Endothelial cell (in vitro differentiated cells): ENCODE measurements at regions not wholly inside any gene's neighbourhood (a gene's known extent, or its start where the extent isn't known, plus 50 kb on each side); places are given as distances from the start of the nearest gene placed in this dataset.

Source experiments
- DNase-seq: peaks from one replicate; pipeline ENCODE4 v3.0.0; 2021; ENCODE audit warnings: low spot score
- H3K27ac Mint-ChIP-seq: one replicate; pipeline ENCODE4 v1.8.0; 2021; ENCODE audit warnings: mixed read lengths, inconsistent platforms; ENCODE audit not compliant: unreplicated experiment
- H3K27me3 Mint-ChIP-seq: one replicate; pipeline ENCODE4 v1.8.0; 2021; ENCODE audit warnings: mild to moderate bottlenecking, moderate library complexity, mixed read lengths, inconsistent platforms; ENCODE audit not compliant: unreplicated experiment
- H3K36me3 Mint-ChIP-seq: one replicate; pipeline ENCODE4 v1.8.0; 2021; ENCODE audit warnings: mild to moderate bottlenecking, low read depth, mixed read lengths, inconsistent platforms; ENCODE audit not compliant: unreplicated experiment
- H3K4me1 Mint-ChIP-seq: one replicate; pipeline ENCODE4 v1.8.0; 2021; ENCODE audit warnings: mild to moderate bottlenecking, mixed read lengths, inconsistent platforms; ENCODE audit not compliant: unreplicated experiment
- H3K4me3 Mint-ChIP-seq: one replicate; pipeline ENCODE4 v1.8.0; 2021; ENCODE audit warnings: mild to moderate bottlenecking, mixed read lengths, inconsistent platforms; ENCODE audit not compliant: unreplicated experiment
- H3K9me3 Mint-ChIP-seq: one replicate; pipeline ENCODE4 v1.8.0; 2021; ENCODE audit warnings: mixed read lengths, inconsistent platforms; ENCODE audit not compliant: unreplicated experiment
- CTCF ChIP-seq: fragments of 200-600 bp; sonication (generic); IDR thresholded peaks from one replicate; pipeline ENCODE4 v1.5.0; 2021; ENCODE audit warnings: antibody characterized with exemption; ENCODE audit not compliant: unreplicated experiment

DNA sequence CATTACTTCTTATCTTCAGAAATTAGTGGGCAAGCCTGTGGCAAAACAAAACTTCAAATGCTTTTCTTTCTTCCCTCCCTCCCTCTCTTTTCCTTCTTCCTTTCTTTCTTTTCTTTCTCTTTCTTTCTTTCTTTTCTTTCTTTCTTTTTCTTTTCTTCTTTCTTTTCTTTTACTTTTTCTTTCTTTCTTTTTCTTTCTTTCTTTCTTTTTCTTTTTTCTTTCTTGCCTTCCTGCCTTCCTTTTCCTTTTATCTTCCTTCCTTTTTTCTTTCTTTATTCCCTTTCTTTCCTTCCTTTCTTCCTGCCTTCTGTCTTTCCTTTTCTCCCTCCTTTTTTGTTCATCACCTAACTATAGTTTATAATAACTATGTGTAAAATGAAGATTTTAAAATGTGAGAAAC is 295.1 kb downstream of the SMOC2 start:
- Mint-ChIP-seq H3K27me3 (no peaks in the 10 kb centered on the region), H3K4me3 (no peak overlapping the region), H3K4me1 (no peaks in the 10 kb centered on the region), H3K27ac (no peak overlapping the region), H3K9me3 (no peaks in the 10 kb centered on the region), H3K36me3 (no peaks in the 10 kb centered on the region)
- DNase-seq: no peak
- TF ChIP-seq CTCF: no peak

- Mint-ChIP-seq H3K4me1 (no peaks in the 10 kb centered on the region), H3K9me3 (no peaks in the 10 kb centered on the region), H3K36me3 (no peaks in the 10 kb centered on the region), H3K4me3 (no peak overlapping the region), H3K27me3 (no peaks in the 10 kb centered on the region), H3K27ac (no peak overlapping the region)
- DNase-seq: no peak
- no peak for TF ChIP-seq CTCF
These were observed 294.4 kb downstream of the SMOC2 start for GRCh38 chr6:168735268-168735949.

DNA sequence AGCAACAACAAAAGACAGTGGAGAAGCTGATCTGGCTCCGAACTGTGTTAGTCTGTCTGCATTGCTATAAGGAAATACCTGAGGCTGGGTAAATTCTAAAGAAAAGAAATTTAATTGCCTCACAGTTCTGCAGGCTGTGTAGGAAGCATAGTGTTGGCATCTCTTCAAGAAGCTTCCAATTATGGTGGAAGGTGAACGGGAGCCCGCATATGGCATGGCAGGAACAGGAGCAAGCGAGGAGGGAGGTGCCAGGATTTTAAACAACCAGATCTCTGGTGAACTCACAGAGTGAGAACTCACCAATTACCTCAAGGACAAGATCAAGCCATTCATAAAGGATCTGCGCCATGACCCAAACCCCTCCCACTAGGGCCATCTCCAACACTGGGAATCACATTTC is 293.5 kb downstream of the SMOC2 start:
- Mint-ChIP-seq H3K27me3 (no peaks in the 10 kb centered on the region), H3K4me3 (no peak overlapping the region), H3K9me3 (no peaks in the 10 kb centered on the region), H3K4me1 (no peaks in the 10 kb centered on the region), H3K36me3 (no peaks in the 10 kb centered on the region), H3K27ac (no peak overlapping the region)
- no peak for TF ChIP-seq CTCF
- DNase-seq: no peak

GRCh38 chr6:168732676-168733075 is 291.7 kb downstream of the SMOC2 start:
- H3K4me1 Mint-ChIP-seq: no peaks in the 10 kb centered on the region
- TF ChIP-seq CTCF: no peak
- no peak for DNase-seq
- H3K27ac Mint-ChIP-seq: no peak overlapping the region
- no peaks in the 10 kb centered on the region for H3K27me3 Mint-ChIP-seq
- H3K9me3 Mint-ChIP-seq: no peaks in the 10 kb centered on the region
- H3K4me3 Mint-ChIP-seq: no peak overlapping the region
- no peaks in the 10 kb centered on the region for H3K36me3 Mint-ChIP-seq

DNA sequence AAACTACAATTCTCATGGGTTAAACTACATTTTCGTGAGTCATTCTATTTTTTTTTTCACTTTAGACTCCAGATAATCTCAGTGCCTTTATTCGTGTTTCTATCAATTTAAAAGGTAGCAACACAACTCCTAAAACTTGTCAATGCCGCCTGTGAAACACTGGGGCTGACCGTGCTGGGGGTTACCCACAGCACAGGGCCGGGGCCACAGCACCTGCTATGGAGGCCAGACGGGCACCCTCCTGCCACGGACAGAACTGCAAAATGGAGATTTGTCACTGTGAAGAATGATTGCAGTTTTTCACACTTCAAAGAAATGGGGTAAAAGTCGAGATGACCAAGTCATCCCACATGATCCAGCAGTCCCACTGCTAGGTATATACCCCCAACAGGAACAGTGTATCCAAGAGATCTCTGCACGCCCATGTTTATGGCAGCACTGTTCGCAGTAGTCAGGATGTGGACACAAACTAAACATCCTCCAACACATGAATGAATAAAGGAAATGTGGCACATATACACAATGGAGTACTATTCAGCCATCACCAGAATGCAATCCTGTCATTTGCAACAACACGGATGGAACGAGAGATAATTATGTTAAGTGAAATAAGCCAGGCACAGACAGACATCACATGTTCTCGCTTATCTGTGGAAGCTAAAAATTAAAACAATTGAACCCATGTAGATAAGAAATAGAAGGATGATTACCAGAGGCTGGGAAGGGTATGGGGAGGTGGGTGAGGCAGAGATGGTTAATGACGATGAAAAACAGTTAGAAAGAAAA is 290.1 kb downstream of the SMOC2 start:
- Mint-ChIP-seq H3K9me3 (no peaks in the 10 kb centered on the region), H3K27me3 (no peaks in the 10 kb centered on the region), H3K4me3 (no peak overlapping the region), H3K27ac (no peak overlapping the region), H3K4me1 (no peaks in the 10 kb centered on the region), H3K36me3 (no peaks in the 10 kb centered on the region)
- TF ChIP-seq CTCF: no peak
- DNase-seq: no peak
